NCI-H82 treated with DMSO at 0.1 percent for 48 hours (cell line): ENCODE measurements at regions not wholly inside any gene's neighbourhood (a gene's known extent, or its start where the extent isn't known, plus 50 kb on each side); places are given as distances from the start of the nearest gene placed in this dataset.

Source experiments
- DNase-seq: peaks from one replicate; lab custom pipeline; 2025; ENCODE audit not compliant: unreplicated experiment; lab: John Stamatoyannopoulos, UW

- DNase-seq, result no peak
Observed at GRCh38 chr13:82850644-82851043, 1031.6 kb downstream of the SLITRK1 start.

GRCh38 chr13:82848766-82849165 lies 1033.5 kb downstream of the SLITRK1 start:
- no peak for DNase-seq

- DNase-seq, result no peak
Observed at GRCh38 chr13:82847595-82847994, 1034.7 kb downstream of the SLITRK1 start.

GRCh38 chr13:82833923-82834322 lies 1048.4 kb downstream of the SLITRK1 start:
- DNase-seq, result no peak

GRCh38 chr13:82829040-82829439 lies 1053.2 kb downstream of the SLITRK1 start:
- no peak for DNase-seq

- DNase-seq, result no peak
Observed at GRCh38 chr13:82827724-82828123, 1054.5 kb downstream of the SLITRK1 start.

GRCh38 chr13:82822935-82823334 lies 1059.3 kb downstream of the SLITRK1 start:
- DNase-seq, result no peak

GRCh38 chr13:82817133-82817532 lies 1065.1 kb downstream of the SLITRK1 start:
- DNase-seq, result no peak

GRCh38 chr13:82815791-82816190 lies 1066.5 kb downstream of the SLITRK1 start:
- DNase-seq, result no peak

- peak; percentile 33 for DNase-seq
Observed at GRCh38 chr13:82803341-82803740, 1078.9 kb downstream of the SLITRK1 start.

- no peak for DNase-seq
Observed at GRCh38 chr13:82802528-82802927, 1079.7 kb downstream of the SLITRK1 start.

GRCh38 chr13:82800391-82800790 lies 1081.9 kb downstream of the SLITRK1 start:
- DNase-seq, result no peak

- DNase-seq, result no peak
Observed at GRCh38 chr13:82797876-82798275, 1084.4 kb downstream of the SLITRK1 start.

- no peak for DNase-seq
Observed at GRCh38 chr13:82791035-82791434, 1091.2 kb downstream of the SLITRK1 start.

- no peak for DNase-seq
Observed at GRCh38 chr13:82772816-82773215, 1109.5 kb downstream of the SLITRK1 start.

- DNase-seq, result no peak
Observed at GRCh38 chr13:82766732-82767321, 1115.4 kb downstream of the SLITRK1 start.

GRCh38 chr13:82758044-82758443 lies 1124.2 kb downstream of the SLITRK1 start:
- DNase-seq, result no peak

- DNase-seq, result no peak
Observed at GRCh38 chr13:82751206-82751605, 1131.1 kb downstream of the SLITRK1 start.

- no peak for DNase-seq
Observed at GRCh38 chr13:82749551-82749950, 1132.7 kb downstream of the SLITRK1 start.

GRCh38 chr13:82747958-82748357 lies 1134.3 kb downstream of the SLITRK1 start:
- no peak for DNase-seq

- DNase-seq, result no peak
Observed at GRCh38 chr13:82747291-82747690, 1135.0 kb downstream of the SLITRK1 start.

GRCh38 chr13:82740442-82740841 lies 1141.8 kb downstream of the SLITRK1 start:
- no peak for DNase-seq

- no peak for DNase-seq
Observed at GRCh38 chr13:82739881-82740280, 1142.4 kb downstream of the SLITRK1 start.
